ENCODE measurements at regions not wholly inside any gene's neighbourhood (a gene's known extent, or its start where the extent isn't known, plus 50 kb on each side); places are given as distances from the start of the nearest gene placed in this dataset.

DNA sequence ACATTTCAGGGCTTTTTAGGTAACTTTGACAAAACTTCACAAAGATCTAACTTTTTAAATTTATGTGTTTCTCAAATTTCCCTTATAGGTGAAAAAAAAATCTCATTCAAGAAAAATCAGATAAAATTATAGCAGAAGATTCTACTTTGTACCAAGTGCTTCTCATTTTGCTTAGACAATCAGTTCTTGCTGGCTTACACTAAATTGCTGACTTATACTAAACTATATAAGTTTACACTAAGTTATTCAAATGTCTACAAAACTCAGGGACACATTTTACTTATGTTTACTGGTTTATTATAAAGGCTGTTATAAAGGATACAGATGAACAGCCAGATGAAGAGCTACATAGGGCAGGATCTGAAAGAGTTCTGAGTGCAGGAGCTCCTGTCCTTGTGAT lies 195.1 kb downstream of the ZPLD1 start:
- Histone ChIP-seq H3K27me3 (ENCODE audit: insufficient read depth, low read length) (no peaks in the 10 kb centered on the region), H2AFZ (ENCODE audit: low read length) (no peak overlapping the region)
- TF ChIP-seq, protein P1, sequence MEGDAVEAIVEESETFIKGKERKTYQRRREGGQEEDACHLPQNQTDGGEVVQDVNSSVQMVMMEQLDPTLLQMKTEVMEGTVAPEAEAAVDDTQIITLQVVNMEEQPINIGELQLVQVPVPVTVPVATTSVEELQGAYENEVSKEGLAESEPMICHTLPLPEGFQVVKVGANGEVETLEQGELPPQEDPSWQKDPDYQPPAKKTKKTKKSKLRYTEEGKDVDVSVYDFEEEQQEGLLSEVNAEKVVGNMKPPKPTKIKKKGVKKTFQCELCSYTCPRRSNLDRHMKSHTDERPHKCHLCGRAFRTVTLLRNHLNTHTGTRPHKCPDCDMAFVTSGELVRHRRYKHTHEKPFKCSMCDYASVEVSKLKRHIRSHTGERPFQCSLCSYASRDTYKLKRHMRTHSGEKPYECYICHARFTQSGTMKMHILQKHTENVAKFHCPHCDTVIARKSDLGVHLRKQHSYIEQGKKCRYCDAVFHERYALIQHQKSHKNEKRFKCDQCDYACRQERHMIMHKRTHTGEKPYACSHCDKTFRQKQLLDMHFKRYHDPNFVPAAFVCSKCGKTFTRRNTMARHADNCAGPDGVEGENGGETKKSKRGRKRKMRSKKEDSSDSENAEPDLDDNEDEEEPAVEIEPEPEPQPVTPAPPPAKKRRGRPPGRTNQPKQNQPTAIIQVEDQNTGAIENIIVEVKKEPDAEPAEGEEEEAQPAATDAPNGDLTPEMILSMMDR (IDR thresholded peaks at IDR 0.05; ENCODE audit: extremely low read depth, low read depth, low read length), result no peak

DNA sequence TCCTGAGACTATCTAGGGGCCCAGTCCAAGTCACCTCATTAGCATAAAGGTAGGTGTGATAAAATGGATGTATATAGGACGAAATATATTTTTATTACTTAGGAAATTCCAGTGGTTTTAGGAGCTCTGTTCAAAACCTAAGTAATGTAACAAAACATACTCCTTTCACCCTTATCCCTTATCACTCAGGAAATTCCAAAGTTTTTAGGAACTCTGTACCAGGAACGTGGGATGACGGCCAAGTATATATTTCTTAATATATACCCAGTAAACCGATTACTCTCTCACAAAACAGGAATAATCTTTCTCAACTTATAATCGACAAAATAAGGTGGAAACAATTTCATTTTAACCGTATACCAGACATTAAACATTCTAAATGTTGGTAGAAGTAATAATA lies 195.7 kb downstream of the ZPLD1 start:
- Histone ChIP-seq H3K27me3 (ENCODE audit: insufficient read depth, low read length) (no peaks in the 10 kb centered on the region), H3K9me3 (ENCODE audit: low read depth, low read length) (no peaks in the 10 kb centered on the region), H3K79me2 (ENCODE audit: insufficient read depth, low read length) (no peaks in the 10 kb centered on the region), H3K4me1 (ENCODE audit: insufficient read depth, low read length) (no peaks in the 10 kb centered on the region), H3K36me3 (ENCODE audit: insufficient read depth, low read length) (no peaks in the 10 kb centered on the region), H3K4me3 (ENCODE audit: insufficient read depth, low read length) (no peak overlapping the region), H4K20me1 (ENCODE audit: insufficient read depth, low read length) (no peaks in the 10 kb centered on the region), H3K27ac (ENCODE audit: low read depth, low read length) (no peak overlapping the region), H3K4me2 (ENCODE audit: insufficient read depth, low read length) (no peak overlapping the region), H2AFZ (ENCODE audit: low read length) (no peak overlapping the region)
- TF ChIP-seq, protein P1 (IDR thresholded peaks at IDR 0.05; ENCODE audit: extremely low read depth, low read depth, low read length), result no peak
- DNase-seq (ENCODE audit: insufficient read length, low spot score, missing footprints), result no peak

More for the DNA sequence above, 195.1 kb downstream of the ZPLD1 start:
- no peak for DNase-seq (ENCODE audit: insufficient read length, low spot score, missing footprints)
- Histone ChIP-seq H3K4me1 (ENCODE audit: insufficient read depth, low read length) (no peaks in the 10 kb centered on the region), H3K36me3 (ENCODE audit: insufficient read depth, low read length) (no peaks in the 10 kb centered on the region), H3K4me3 (ENCODE audit: insufficient read depth, low read length) (no peak overlapping the region), H3K27ac (ENCODE audit: low read depth, low read length) (no peak overlapping the region), H3K79me2 (ENCODE audit: insufficient read depth, low read length) (no peaks in the 10 kb centered on the region), H3K9me3 (ENCODE audit: low read depth, low read length) (no peaks in the 10 kb centered on the region), H3K4me2 (ENCODE audit: insufficient read depth, low read length) (no peak overlapping the region), H4K20me1 (ENCODE audit: insufficient read depth, low read length) (no peaks in the 10 kb centered on the region)

DNA sequence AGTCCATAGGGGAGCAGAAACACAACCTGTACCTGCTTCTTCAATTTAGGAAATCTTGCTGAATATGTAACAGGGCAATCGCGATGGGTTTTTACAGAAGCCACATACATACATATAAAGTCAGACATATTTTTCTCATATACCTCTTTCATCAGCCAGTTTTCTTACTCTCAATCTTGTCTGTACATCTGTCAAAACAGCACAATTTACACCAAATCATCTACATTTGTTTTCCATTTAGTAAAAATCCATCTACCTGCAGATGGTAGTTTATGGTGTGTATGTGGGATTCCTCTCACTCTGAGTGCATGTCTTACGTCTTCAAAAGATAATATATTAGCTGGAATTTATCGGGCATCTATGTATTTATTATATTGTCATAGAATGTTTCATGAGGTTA lies 208.7 kb downstream of the ZPLD1 start:
- Histone ChIP-seq H3K4me1 (ENCODE audit: insufficient read depth, low read length) (no peaks in the 10 kb centered on the region), H2AFZ (ENCODE audit: low read length) (no peak overlapping the region), H3K27me3 (ENCODE audit: insufficient read depth, low read length) (no peaks in the 10 kb centered on the region), H3K36me3 (ENCODE audit: insufficient read depth, low read length) (no peaks in the 10 kb centered on the region), H4K20me1 (ENCODE audit: insufficient read depth, low read length) (no peaks in the 10 kb centered on the region), H3K4me3 (ENCODE audit: insufficient read depth, low read length) (no peak overlapping the region), H3K9me3 (ENCODE audit: low read depth, low read length) (no peaks in the 10 kb centered on the region), H3K4me2 (ENCODE audit: insufficient read depth, low read length) (no peak overlapping the region), H3K27ac (ENCODE audit: low read depth, low read length) (no peak overlapping the region), H3K79me2 (ENCODE audit: insufficient read depth, low read length) (no peaks in the 10 kb centered on the region)
- no peak for DNase-seq (ENCODE audit: insufficient read length, low spot score, missing footprints)
- TF ChIP-seq, protein P1 (IDR thresholded peaks at IDR 0.05; ENCODE audit: extremely low read depth, low read depth, low read length), result no peak

DNA sequence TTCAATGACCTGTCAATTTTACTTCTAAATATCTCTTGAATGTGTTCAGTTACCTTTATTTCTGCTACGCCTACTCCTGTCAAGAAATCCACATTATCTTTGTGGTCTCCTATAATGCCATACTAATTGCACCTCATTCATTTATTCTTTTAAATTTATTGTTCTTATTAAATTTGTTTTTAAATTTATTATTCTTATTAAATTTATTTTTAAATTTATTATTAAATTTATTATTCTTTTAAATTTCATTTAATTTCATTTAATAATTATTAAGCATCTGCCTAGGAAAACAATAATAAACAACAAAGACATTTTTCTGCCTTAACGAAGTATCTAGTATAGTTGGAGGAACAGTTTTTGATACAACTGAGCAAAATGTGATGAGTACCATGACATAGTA lies 211.7 kb downstream of the ZPLD1 start:
- DNase-seq (ENCODE audit: insufficient read length, low spot score, missing footprints), result no peak
- Histone ChIP-seq H3K9me3 (ENCODE audit: low read depth, low read length) (no peaks in the 10 kb centered on the region), H3K4me2 (ENCODE audit: insufficient read depth, low read length) (no peak overlapping the region), H3K79me2 (ENCODE audit: insufficient read depth, low read length) (no peaks in the 10 kb centered on the region), H4K20me1 (ENCODE audit: insufficient read depth, low read length) (no peaks in the 10 kb centered on the region), H3K36me3 (ENCODE audit: insufficient read depth, low read length) (no peaks in the 10 kb centered on the region), H3K27ac (ENCODE audit: low read depth, low read length) (no peak overlapping the region), H3K4me1 (ENCODE audit: insufficient read depth, low read length) (no peaks in the 10 kb centered on the region), H3K4me3 (ENCODE audit: insufficient read depth, low read length) (no peak overlapping the region), H2AFZ (ENCODE audit: low read length) (no peak overlapping the region), H3K27me3 (ENCODE audit: insufficient read depth, low read length) (no peaks in the 10 kb centered on the region)
- TF ChIP-seq, protein P1 (IDR thresholded peaks at IDR 0.05; ENCODE audit: extremely low read depth, low read depth, low read length), result no peak

All from osteoblast (primary cell).